ENCODE measurements at regions not wholly inside any gene's neighbourhood (a gene's known extent, or its start where the extent isn't known, plus 50 kb on each side); places are given as distances from the start of the nearest gene placed in this dataset.

DNA sequence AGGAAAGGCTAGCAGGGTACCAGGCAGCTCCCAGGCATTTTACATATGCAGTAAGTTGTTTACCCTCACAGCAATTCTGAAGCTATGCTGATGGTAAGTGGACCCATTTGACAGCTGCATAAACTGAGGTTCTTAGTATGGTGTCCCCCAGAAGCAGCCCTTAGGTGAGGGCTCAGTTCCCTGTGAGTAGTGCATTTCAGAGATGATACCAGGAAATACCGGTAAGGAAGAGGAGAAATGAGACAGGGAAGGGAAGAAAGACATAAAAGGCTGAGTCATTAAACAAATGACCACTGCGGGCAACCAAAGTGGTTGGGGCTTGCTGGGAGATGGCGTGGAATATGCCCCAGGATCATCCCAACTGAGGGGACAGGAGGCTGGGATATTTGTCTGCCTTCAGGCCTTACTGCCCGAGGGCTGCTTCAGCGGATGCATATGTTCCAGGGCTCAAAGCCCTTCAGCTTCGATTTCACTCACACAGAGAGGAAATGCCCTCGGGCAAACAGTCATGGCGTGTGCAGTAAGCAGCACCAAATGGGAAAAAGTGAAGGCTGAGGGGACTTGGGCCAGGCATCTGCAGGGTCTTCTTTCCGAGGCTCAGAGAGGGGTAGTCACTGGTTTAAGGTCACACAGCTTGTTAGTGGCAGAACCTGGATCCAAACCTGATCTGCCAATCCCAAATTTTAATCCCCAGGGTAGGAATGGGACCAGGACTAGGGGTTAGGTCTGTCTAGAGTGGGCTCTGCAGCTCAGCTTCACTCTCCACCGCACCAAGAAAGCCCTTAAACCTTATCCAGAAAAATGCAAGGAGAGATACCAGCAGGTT lies 133.7 kb upstream of the RUNX3 start:
- ATAC-seq: no peak
- TF ChIP-seq TCF4 (CRISPR knock-in tag; IDR thresholded peaks at IDR 0.05; ENCODE audit: borderline replicate concordance) (no peak), ZC3H10 (CRISPR knock-in tag; IDR thresholded peaks at IDR 0.05) (no peak), RARB (CRISPR knock-in tag; IDR thresholded peaks at IDR 0.05) (no peak), GLIS3 (CRISPR knock-in tag; IDR thresholded peaks at IDR 0.05) (no peak), ZNF565 (CRISPR knock-in tag; conservative IDR thresholded peaks at IDR 0.05; ENCODE audit: low read depth) (no peak), ZNF70 (CRISPR knock-in tag; IDR thresholded peaks at IDR 0.05) (no peak), ZFP30 (CRISPR knock-in tag; IDR thresholded peaks at IDR 0.05) (no peak), ISL1 (CRISPR knock-in tag; IDR thresholded peaks at IDR 0.05) (no peak), ZFP3 (CRISPR knock-in tag; IDR thresholded peaks at IDR 0.05) (no peak)
- TF ChIP-seq, protein P1, sequence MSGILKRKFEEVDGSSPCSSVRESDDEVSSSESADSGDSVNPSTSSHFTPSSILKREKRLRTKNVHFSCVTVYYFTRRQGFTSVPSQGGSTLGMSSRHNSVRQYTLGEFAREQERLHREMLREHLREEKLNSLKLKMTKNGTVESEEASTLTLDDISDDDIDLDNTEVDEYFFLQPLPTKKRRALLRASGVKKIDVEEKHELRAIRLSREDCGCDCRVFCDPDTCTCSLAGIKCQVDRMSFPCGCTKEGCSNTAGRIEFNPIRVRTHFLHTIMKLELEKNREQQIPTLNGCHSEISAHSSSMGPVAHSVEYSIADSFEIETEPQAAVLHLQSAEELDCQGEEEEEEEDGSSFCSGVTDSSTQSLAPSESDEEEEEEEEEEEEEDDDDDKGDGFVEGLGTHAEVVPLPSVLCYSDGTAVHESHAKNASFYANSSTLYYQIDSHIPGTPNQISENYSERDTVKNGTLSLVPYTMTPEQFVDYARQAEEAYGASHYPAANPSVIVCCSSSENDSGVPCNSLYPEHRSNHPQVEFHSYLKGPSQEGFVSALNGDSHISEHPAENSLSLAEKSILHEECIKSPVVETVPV (CRISPR knock-in tag; IDR thresholded peaks at IDR 0.05): no peak
- TF ChIP-seq, protein P2, sequence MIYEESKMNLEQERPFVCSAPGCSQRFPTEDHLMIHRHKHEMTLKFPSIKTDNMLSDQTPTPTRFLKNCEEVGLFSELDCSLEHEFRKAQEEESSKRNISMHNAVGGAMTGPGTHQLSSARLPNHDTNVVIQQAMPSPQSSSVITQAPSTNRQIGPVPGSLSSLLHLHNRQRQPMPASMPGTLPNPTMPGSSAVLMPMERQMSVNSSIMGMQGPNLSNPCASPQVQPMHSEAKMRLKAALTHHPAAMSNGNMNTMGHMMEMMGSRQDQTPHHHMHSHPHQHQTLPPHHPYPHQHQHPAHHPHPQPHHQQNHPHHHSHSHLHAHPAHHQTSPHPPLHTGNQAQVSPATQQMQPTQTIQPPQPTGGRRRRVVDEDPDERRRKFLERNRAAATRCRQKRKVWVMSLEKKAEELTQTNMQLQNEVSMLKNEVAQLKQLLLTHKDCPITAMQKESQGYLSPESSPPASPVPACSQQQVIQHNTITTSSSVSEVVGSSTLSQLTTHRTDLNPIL (CRISPR knock-in tag; IDR thresholded peaks at IDR 0.05; ENCODE audit: low read depth): no peak
- TF ChIP-seq, protein P3, sequence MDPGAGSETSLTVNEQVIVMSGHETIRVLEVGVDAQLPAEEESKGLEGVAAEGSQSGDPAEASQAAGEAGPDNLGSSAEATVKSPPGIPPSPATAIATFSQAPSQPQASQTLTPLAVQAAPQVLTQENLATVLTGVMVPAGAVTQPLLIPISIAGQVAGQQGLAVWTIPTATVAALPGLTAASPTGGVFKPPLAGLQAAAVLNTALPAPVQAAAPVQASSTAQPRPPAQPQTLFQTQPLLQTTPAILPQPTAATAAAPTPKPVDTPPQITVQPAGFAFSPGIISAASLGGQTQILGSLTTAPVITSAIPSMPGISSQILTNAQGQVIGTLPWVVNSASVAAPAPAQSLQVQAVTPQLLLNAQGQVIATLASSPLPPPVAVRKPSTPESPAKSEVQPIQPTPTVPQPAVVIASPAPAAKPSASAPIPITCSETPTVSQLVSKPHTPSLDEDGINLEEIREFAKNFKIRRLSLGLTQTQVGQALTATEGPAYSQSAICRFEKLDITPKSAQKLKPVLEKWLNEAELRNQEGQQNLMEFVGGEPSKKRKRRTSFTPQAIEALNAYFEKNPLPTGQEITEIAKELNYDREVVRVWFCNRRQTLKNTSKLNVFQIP (CRISPR knock-in tag; IDR thresholded peaks at IDR 0.05; ENCODE audit: borderline replicate concordance, low read depth): no peak

DNA sequence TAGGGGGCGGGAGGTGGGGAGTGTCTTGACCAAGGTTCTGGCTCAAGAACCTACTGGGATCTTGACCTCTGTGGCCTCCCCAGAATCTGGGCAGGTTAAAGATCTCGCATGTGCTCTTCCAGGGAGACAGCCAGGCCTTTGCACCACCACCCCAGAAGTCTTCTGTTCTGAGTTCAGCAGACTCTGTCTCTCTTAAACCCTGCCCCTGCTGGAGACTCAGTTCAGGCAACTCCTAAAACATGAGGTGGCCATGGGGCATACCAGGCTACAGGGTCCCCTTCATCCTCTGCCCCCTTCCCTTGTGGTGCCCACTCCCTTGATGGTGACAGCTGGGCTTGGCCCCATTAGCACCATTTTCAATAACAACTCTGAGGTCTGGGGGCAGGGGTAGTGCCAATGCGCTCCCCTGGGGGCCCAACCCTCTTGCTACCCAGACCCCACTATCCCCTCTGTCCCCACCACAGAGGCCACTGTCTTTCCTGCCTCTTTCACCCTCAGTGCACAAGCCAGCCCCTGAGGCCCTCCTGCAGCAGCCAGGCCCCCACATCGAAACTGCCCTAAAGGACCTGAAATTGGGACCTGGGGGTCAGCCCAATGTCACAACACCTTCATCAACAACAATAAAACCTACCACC lies 132.7 kb upstream of the RUNX3 start:
- no peak for ATAC-seq
- no peak for TF ChIP-seq ZFP30 (CRISPR knock-in tag; IDR thresholded peaks at IDR 0.05)
- TF ChIP-seq RARB (CRISPR knock-in tag; IDR thresholded peaks at IDR 0.05): no peak
- TF ChIP-seq ESRRG (CRISPR knock-in tag; IDR thresholded peaks at IDR 0.05): no peak
- no peak for TF ChIP-seq OSR1 (CRISPR knock-in tag; IDR thresholded peaks at IDR 0.05)
- TF ChIP-seq, protein P4, sequence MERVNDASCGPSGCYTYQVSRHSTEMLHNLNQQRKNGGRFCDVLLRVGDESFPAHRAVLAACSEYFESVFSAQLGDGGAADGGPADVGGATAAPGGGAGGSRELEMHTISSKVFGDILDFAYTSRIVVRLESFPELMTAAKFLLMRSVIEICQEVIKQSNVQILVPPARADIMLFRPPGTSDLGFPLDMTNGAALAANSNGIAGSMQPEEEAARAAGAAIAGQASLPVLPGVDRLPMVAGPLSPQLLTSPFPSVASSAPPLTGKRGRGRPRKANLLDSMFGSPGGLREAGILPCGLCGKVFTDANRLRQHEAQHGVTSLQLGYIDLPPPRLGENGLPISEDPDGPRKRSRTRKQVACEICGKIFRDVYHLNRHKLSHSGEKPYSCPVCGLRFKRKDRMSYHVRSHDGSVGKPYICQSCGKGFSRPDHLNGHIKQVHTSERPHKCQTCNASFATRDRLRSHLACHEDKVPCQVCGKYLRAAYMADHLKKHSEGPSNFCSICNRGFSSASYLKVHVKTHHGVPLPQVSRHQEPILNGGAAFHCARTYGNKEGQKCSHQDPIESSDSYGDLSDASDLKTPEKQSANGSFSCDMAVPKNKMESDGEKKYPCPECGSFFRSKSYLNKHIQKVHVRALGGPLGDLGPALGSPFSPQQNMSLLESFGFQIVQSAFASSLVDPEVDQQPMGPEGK (CRISPR knock-in tag; IDR thresholded peaks at IDR 0.05; ENCODE audit: borderline replicate concordance): no peak
- TF ChIP-seq TCF4 (CRISPR knock-in tag; IDR thresholded peaks at IDR 0.05; ENCODE audit: borderline replicate concordance): no peak
- TF ChIP-seq ZC3H10 (CRISPR knock-in tag; IDR thresholded peaks at IDR 0.05): no peak
- TF ChIP-seq, protein P1 (CRISPR knock-in tag; IDR thresholded peaks at IDR 0.05): no peak
- no peak for TF ChIP-seq ZNF8 (CRISPR knock-in tag; IDR thresholded peaks at IDR 0.05)
- no peak for TF ChIP-seq ARNTL (CRISPR knock-in tag; IDR thresholded peaks at IDR 0.05; ENCODE audit: borderline replicate concordance, low read depth)
- TF ChIP-seq SNAI2 (CRISPR knock-in tag; IDR thresholded peaks at IDR 0.05): no peak
- TF ChIP-seq ISL1 (CRISPR knock-in tag; IDR thresholded peaks at IDR 0.05): no peak

- TF ChIP-seq, protein P3 (CRISPR knock-in tag; IDR thresholded peaks at IDR 0.05; ENCODE audit: borderline replicate concordance, low read depth): no peak
- TF ChIP-seq ZC3H10 (CRISPR knock-in tag; IDR thresholded peaks at IDR 0.05) (no peak), SNAI2 (CRISPR knock-in tag; IDR thresholded peaks at IDR 0.05) (no peak), CSDC2 (CRISPR knock-in tag; IDR thresholded peaks at IDR 0.05) (no peak)
- TF ChIP-seq, protein P5, sequence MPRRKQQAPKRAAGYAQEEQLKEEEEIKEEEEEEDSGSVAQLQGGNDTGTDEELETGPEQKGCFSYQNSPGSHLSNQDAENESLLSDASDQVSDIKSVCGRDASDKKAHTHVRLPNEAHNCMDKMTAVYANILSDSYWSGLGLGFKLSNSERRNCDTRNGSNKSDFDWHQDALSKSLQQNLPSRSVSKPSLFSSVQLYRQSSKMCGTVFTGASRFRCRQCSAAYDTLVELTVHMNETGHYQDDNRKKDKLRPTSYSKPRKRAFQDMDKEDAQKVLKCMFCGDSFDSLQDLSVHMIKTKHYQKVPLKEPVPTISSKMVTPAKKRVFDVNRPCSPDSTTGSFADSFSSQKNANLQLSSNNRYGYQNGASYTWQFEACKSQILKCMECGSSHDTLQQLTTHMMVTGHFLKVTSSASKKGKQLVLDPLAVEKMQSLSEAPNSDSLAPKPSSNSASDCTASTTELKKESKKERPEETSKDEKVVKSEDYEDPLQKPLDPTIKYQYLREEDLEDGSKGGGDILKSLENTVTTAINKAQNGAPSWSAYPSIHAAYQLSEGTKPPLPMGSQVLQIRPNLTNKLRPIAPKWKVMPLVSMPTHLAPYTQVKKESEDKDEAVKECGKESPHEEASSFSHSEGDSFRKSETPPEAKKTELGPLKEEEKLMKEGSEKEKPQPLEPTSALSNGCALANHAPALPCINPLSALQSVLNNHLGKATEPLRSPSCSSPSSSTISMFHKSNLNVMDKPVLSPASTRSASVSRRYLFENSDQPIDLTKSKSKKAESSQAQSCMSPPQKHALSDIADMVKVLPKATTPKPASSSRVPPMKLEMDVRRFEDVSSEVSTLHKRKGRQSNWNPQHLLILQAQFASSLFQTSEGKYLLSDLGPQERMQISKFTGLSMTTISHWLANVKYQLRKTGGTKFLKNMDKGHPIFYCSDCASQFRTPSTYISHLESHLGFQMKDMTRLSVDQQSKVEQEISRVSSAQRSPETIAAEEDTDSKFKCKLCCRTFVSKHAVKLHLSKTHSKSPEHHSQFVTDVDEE (CRISPR knock-in tag; IDR thresholded peaks at IDR 0.05): no peak
Observed at GRCh38 chr1:25061261-25061995, 131.4 kb upstream of the RUNX3 start.

More at GRCh38 chr1:25061261-25061995, 131.4 kb upstream of the RUNX3 start:
- ATAC-seq: no peak
